CD14-positive monocyte (primary cell): ENCODE measurements at regions not wholly inside any gene's neighbourhood (a gene's known extent, or its start where the extent isn't known, plus 50 kb on each side); places are given as distances from the start of the nearest gene placed in this dataset.

ENCODE experiments used
- DNase-seq, 3 donors: peaks; one replicate each; pipeline ENCODE4 v3.0.0-alpha.2; 2011 to 2022
- H2AFZ ChIP-seq: 2 replicates; pipeline ENCODE4 v1.6.0; 2012; ENCODE audit warnings: mild to moderate bottlenecking, low read depth, low read length, inconsistent platforms; ENCODE audit not compliant: insufficient read depth, poor library complexity, severe bottlenecking
- H3K27ac ChIP-seq, 2 donors: 1 replicate in 1 of 2; 2 replicates in 1 of 2; pipeline ENCODE4 v1.5.1; 2012 to 2013; ENCODE audit warnings: low read length in 2 of 2, control low read depth in 1 of 2, inconsistent platforms in 1 of 2, low read depth in 1 of 2, mild to moderate bottlenecking in 1 of 2
- H3K27me3 ChIP-seq, 2 donors: one replicate each; pipeline versions ENCODE4 v1.6.0 to v1.6.1; 2011 to 2013; ENCODE audit warnings: low read length in 2 of 2; ENCODE audit not compliant: control insufficient read depth in 2 of 2, insufficient read depth in 2 of 2
- H3K36me3 ChIP-seq, 2 donors: replicated peaks in 1 of 2; 1 replicate in 1 of 2; 2 replicates in 1 of 2; pipeline versions ENCODE4 v1.5.1 to v1.6.1; 2012 to 2013; ENCODE audit warnings: low read length in 2 of 2, control low read depth in 1 of 2, inconsistent platforms in 1 of 2, mild to moderate bottlenecking in 1 of 2; ENCODE audit not compliant: insufficient read depth in 2 of 2, control insufficient read depth in 1 of 2
- H3K4me1 ChIP-seq, 2 donors: 1 replicate in 1 of 2; 2 replicates in 1 of 2; pipeline versions ENCODE4 v1.5.1 to v1.6.1; 2012 to 2013; ENCODE audit warnings: low read length in 2 of 2, control low read depth in 1 of 2, inconsistent platforms in 1 of 2, mild to moderate bottlenecking in 1 of 2, moderate library complexity in 1 of 2; ENCODE audit not compliant: insufficient read depth in 2 of 2, control insufficient read depth in 1 of 2
- H3K4me2 ChIP-seq: replicated peaks from 2 replicates; pipeline ENCODE3; 2012; ENCODE audit warnings: low read length, moderate library complexity, mild to moderate bottlenecking; ENCODE audit not compliant: poor library complexity, severe bottlenecking; ENCODE audit errors: extremely low read depth
- H3K4me3 ChIP-seq, 3 experiments: fragments of 200-600 bp in 1 of 3; sonication (generic) in 1 of 3; replicated peaks in 1 of 3; 1 replicate in 2 of 3; 2 replicates in 1 of 3; pipeline ENCODE4 v1.5.1; 2011 to 2013; ENCODE audit warnings: low read length in 3 of 3, mild to moderate bottlenecking in 3 of 3, control low read depth in 2 of 3, low read depth in 2 of 3, inconsistent platforms in 1 of 3, moderate library complexity in 1 of 3
- H3K79me2 ChIP-seq: 2 replicates; pipeline ENCODE4 v1.6.0; 2012; ENCODE audit warnings: mild to moderate bottlenecking, control low read depth, inconsistent platforms, low read length, moderate library complexity; ENCODE audit not compliant: insufficient read depth
- H3K9ac ChIP-seq: 2 replicates; pipeline ENCODE4 v1.6.0; 2017; ENCODE audit warnings: low read length, mild to moderate bottlenecking; ENCODE audit not compliant: insufficient read depth, poor library complexity, severe bottlenecking
- H3K9me3 ChIP-seq, 2 donors: replicated peaks in 1 of 2; 1 replicate in 1 of 2; 2 replicates in 1 of 2; pipeline versions ENCODE4 v1.5.1 to v1.6.1; 2012 to 2013; ENCODE audit warnings: low read length in 2 of 2, control low read depth in 1 of 2; ENCODE audit not compliant: control insufficient read depth in 1 of 2, insufficient read depth in 1 of 2
- H4K20me1 ChIP-seq: 2 replicates; pipeline ENCODE4 v1.6.0; 2012; ENCODE audit warnings: mild to moderate bottlenecking, low read length, control low read depth, moderate library complexity; ENCODE audit not compliant: insufficient read depth
- H3K27ac Mint-ChIP-seq, 7 donors: one replicate each; pipeline ENCODE4 v1.8.0; 2020; ENCODE audit warnings: mild to moderate bottlenecking in 7 of 7, mixed read lengths in 7 of 7, moderate library complexity in 6 of 7, inconsistent platforms in 2 of 7
- H3K27me3 Mint-ChIP-seq, 3 donors: one replicate each; pipeline ENCODE4 v1.8.0; 2021 to 2022; ENCODE audit warnings: low read depth in 3 of 3, mild to moderate bottlenecking in 3 of 3, mixed read lengths in 3 of 3, moderate library complexity in 3 of 3, inconsistent platforms in 1 of 3
- H3K36me3 Mint-ChIP-seq, 2 donors: one replicate each; pipeline ENCODE4 v1.8.0; 2020; ENCODE audit warnings: mixed read lengths in 2 of 2, inconsistent platforms in 1 of 2, mild to moderate bottlenecking in 1 of 2
- H3K4me1 Mint-ChIP-seq: one replicate; pipeline ENCODE4 v1.8.0; 2020; ENCODE audit warnings: mild to moderate bottlenecking, mixed read lengths
- H3K4me3 Mint-ChIP-seq, 2 donors: one replicate each; pipeline ENCODE4 v1.8.0; 2020; ENCODE audit warnings: mild to moderate bottlenecking in 2 of 2, mixed read lengths in 2 of 2, moderate library complexity in 1 of 2
- H3K9me3 Mint-ChIP-seq, 7 donors: one replicate each; pipeline ENCODE4 v1.8.0; 2020 to 2022; ENCODE audit warnings: mixed read lengths in 7 of 7, mild to moderate bottlenecking in 6 of 7, moderate library complexity in 6 of 7, inconsistent platforms in 2 of 7
- CTCF ChIP-seq: fragments of 200-600 bp; IDR thresholded peaks from one replicate; pipeline ENCODE4 v1.8.0; 2022; ENCODE audit warnings: antibody characterized with exemption, mild to moderate bottlenecking
- WGBS: methylation state at CpG from one replicate; pipeline ENCODE4 v1.1.5; 2013; ENCODE audit warnings: missing lambda C conversion rate; ENCODE audit not compliant: insufficient coverage; 5-methylcytosine and 5-hydroxymethylcytosine counted together
- intact Hi-C, 2 donors: fragments of 100-400 bp; cut with micrococcal nuclease; formaldehyde crosslinking; loops; one replicate each; pipeline versions ENCODE4 v1.15.0 to v1.15.1; 2023

GRCh38 chr18:39839782-39840181 is 2115.3 kb upstream of the PIK3C3 start:
- no peaks in the 10 kb centered on the region for H3K79me2 ChIP-seq
- peaks cover 13 to 30% (median 16%) of the 10 kb centered on the region in 3 donors for H3K27me3 Mint-ChIP-seq
- H3K9me3 Mint-ChIP-seq: peaks cover 0 to 4% (median 3%) of the 10 kb centered on the region in 7 donors
- H3K4me3 Mint-ChIP-seq: peak overlapping the region in 1 of 2 donors; percentile 14
- H3K9ac ChIP-seq: no peak overlapping the region
- WGBS: 75% methylated on average over 1 of the region's 4 CpGs
- H4K20me1 ChIP-seq: no peaks in the 10 kb centered on the region
- no peak for TF ChIP-seq CTCF
- H3K27ac Mint-ChIP-seq: no peak overlapping the region
- peaks cover 0 to 3% of the 10 kb centered on the region in 2 donors for H3K9me3 ChIP-seq
- no peak overlapping the region for H2AFZ ChIP-seq
- H3K4me3 ChIP-seq: no peak overlapping the region
- DNase-seq: no peak
- H3K4me1 ChIP-seq: peaks cover 3 to 5% of the 10 kb centered on the region in 2 donors
- intact Hi-C loops: loop anchor here in 1 of 2 donors (10.0 kb wide), 1 partner anchor 55 kb away; no protein-coding TSS in a partner anchor
- H3K27me3 ChIP-seq: peaks cover 11 to 24% of the 10 kb centered on the region in 2 donors
- no peak overlapping the region for H3K27ac ChIP-seq
- H3K4me2 ChIP-seq: no peak overlapping the region
- no peaks in the 10 kb centered on the region for H3K36me3 Mint-ChIP-seq
- H3K36me3 ChIP-seq: no peaks in the 10 kb centered on the region
- peaks cover 10% of the 10 kb centered on the region for H3K4me1 Mint-ChIP-seq

GRCh38 chr18:39838831-39839230 is 2116.2 kb upstream of the PIK3C3 start:
- Histone ChIP-seq H3K9ac (no peak overlapping the region), H3K27me3 (peaks cover 11 to 24% of the 10 kb centered on the region in 2 donors), H3K4me3 (no peak overlapping the region), H3K36me3 (no peaks in the 10 kb centered on the region), H3K79me2 (no peaks in the 10 kb centered on the region), H3K27ac (no peak overlapping the region), H3K4me2 (no peak overlapping the region), H3K9me3 (peaks cover 0 to 3% of the 10 kb centered on the region in 2 donors), H2AFZ (no peak overlapping the region), H3K4me1 (peaks cover 3 to 5% of the 10 kb centered on the region in 2 donors), H4K20me1 (no peaks in the 10 kb centered on the region)
- Mint-ChIP-seq H3K4me1 (peaks cover 10% of the 10 kb centered on the region), H3K36me3 (no peaks in the 10 kb centered on the region), H3K27me3 (peaks cover 13 to 30% (median 16%) of the 10 kb centered on the region in 3 donors), H3K4me3 (no peak overlapping the region), H3K27ac (no peak overlapping the region), H3K9me3 (peaks cover 0 to 6% (median 3%) of the 10 kb centered on the region in 7 donors)
- DNase-seq: no peak
- WGBS: 69% methylated on average over 2 of the region's 3 CpGs
- TF ChIP-seq CTCF: no peak
- intact Hi-C loops: no loop called here
